ENCODE measurements at regions not wholly inside any gene's neighbourhood (a gene's known extent, or its start where the extent isn't known, plus 50 kb on each side); places are given as distances from the start of the nearest gene placed in this dataset.

DNA sequence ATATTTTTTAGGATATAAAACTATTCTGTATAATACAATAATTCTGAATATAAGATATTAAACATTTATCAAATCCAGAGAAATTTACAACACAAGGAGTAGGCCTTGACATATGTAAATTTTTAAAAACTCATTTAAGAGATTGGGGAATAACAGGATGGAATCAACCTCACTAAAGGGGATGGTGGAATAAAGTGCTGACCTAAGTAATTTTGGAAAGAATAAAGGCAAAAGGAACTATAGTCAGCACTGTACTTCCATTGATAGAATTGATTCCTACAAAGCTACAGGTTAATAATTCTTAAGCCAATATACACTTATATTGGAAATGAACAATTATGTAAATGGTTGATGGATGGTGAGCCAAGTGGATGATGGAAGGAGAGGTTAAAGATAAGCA, 549.3 kb downstream of the TBL1XR1 start:
- Mint-ChIP-seq H3K27ac (ENCODE audit: unreplicated experiment) (no peak overlapping the region), H3K9me3 (ENCODE audit: unreplicated experiment) (no peaks in the 10 kb centered on the region), H3K27me3 (ENCODE audit: unreplicated experiment) (no peaks in the 10 kb centered on the region), H3K36me3 (ENCODE audit: low read depth, unreplicated experiment) (no peaks in the 10 kb centered on the region), H3K4me1 (ENCODE audit: unreplicated experiment) (no peaks in the 10 kb centered on the region), H3K4me3 (ENCODE audit: unreplicated experiment) (no peak overlapping the region)
- TF ChIP-seq CTCF (IDR thresholded peaks at IDR 0.05; ENCODE audit: unreplicated experiment), result no peak
- DNase-seq (ENCODE audit: low spot score), result no peak

DNA sequence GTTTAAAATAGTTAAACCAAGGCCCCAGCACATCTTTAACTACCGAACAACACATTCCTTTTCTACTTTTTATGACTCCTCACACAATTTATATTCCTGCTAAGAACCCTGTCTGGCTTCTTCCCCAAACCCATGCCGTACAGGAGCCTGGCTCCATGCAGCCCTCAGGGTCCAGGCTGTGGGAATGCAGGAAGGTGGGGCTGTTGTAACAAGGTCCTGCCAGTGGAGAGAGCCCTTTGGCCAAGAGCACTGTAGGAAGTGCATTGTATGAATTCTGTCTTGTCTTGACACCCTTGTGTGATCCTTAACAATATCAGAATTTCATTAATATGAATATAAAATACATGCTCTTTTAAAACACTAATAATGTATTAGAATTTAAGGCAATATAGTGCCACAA, 563.8 kb downstream of the TBL1XR1 start:
- Mint-ChIP-seq H3K27ac (ENCODE audit: unreplicated experiment) (no peak overlapping the region), H3K36me3 (ENCODE audit: low read depth, unreplicated experiment) (no peaks in the 10 kb centered on the region), H3K4me3 (ENCODE audit: unreplicated experiment) (no peak overlapping the region), H3K9me3 (ENCODE audit: unreplicated experiment) (no peaks in the 10 kb centered on the region), H3K4me1 (ENCODE audit: unreplicated experiment) (no peaks in the 10 kb centered on the region), H3K27me3 (ENCODE audit: unreplicated experiment) (no peaks in the 10 kb centered on the region)
- DNase-seq (ENCODE audit: low spot score), result no peak
- no peak for TF ChIP-seq CTCF (IDR thresholded peaks at IDR 0.05; ENCODE audit: unreplicated experiment)

- Mint-ChIP-seq H3K4me3 (ENCODE audit: unreplicated experiment) (no peak overlapping the region), H3K4me1 (ENCODE audit: unreplicated experiment) (no peaks in the 10 kb centered on the region), H3K27me3 (ENCODE audit: unreplicated experiment) (no peaks in the 10 kb centered on the region), H3K9me3 (ENCODE audit: unreplicated experiment) (no peaks in the 10 kb centered on the region), H3K36me3 (ENCODE audit: low read depth, unreplicated experiment) (no peaks in the 10 kb centered on the region), H3K27ac (ENCODE audit: unreplicated experiment) (no peak overlapping the region)
- TF ChIP-seq CTCF (IDR thresholded peaks at IDR 0.05; ENCODE audit: unreplicated experiment), result no peak
- no peak for DNase-seq (ENCODE audit: low spot score)
Measured at GRCh38 chr3:176632925-176633324, 564.4 kb downstream of the TBL1XR1 start.

- no peaks in the 10 kb centered on the region for H3K4me1 Mint-ChIP-seq (ENCODE audit: unreplicated experiment)
- no peak for TF ChIP-seq CTCF (IDR thresholded peaks at IDR 0.05; ENCODE audit: unreplicated experiment)
- H3K36me3 Mint-ChIP-seq (ENCODE audit: low read depth, unreplicated experiment), result no peaks in the 10 kb centered on the region
- DNase-seq (ENCODE audit: low spot score), result no peak
- H3K27me3 Mint-ChIP-seq (ENCODE audit: unreplicated experiment), result peaks cover 1% of the 10 kb centered on the region
- no peaks in the 10 kb centered on the region for H3K9me3 Mint-ChIP-seq (ENCODE audit: unreplicated experiment)
- H3K27ac Mint-ChIP-seq (ENCODE audit: unreplicated experiment), result no peak overlapping the region
- no peak overlapping the region for H3K4me3 Mint-ChIP-seq (ENCODE audit: unreplicated experiment)
Measured at GRCh38 chr3:176631165-176631564, 566.1 kb downstream of the TBL1XR1 start.

- no peaks in the 10 kb centered on the region for H3K9me3 Mint-ChIP-seq (ENCODE audit: unreplicated experiment)
- no peak overlapping the region for H3K4me3 Mint-ChIP-seq (ENCODE audit: unreplicated experiment)
- peaks cover 7% of the 10 kb centered on the region for H3K4me1 Mint-ChIP-seq (ENCODE audit: unreplicated experiment)
- no peak for TF ChIP-seq CTCF (IDR thresholded peaks at IDR 0.05; ENCODE audit: unreplicated experiment)
- no peak for DNase-seq (ENCODE audit: low spot score)
- H3K36me3 Mint-ChIP-seq (ENCODE audit: low read depth, unreplicated experiment), result no peaks in the 10 kb centered on the region
- H3K27ac Mint-ChIP-seq (ENCODE audit: unreplicated experiment), result no peak overlapping the region
- H3K27me3 Mint-ChIP-seq (ENCODE audit: unreplicated experiment), result peaks cover 1% of the 10 kb centered on the region
Measured at GRCh38 chr3:176628101-176628639, 569.1 kb downstream of the TBL1XR1 start.

All from endothelial cell (in vitro differentiated cells).